NB4 (cell line): ENCODE measurements at regions not wholly inside any gene's neighbourhood (a gene's known extent, or its start where the extent isn't known, plus 50 kb on each side); places are given as distances from the start of the nearest gene placed in this dataset.

Experiments used
- DNase-seq: peaks from one replicate; pipeline ENCODE4 v3.0.0; 2010; ENCODE audit warnings: low read depth
- H3K4me3 ChIP-seq: one replicate; pipeline ENCODE4 v1.5.1; 2011; ENCODE audit warnings: mild to moderate bottlenecking, low read depth, low read length, moderate library complexity
- CTCF ChIP-seq: IDR thresholded peaks from one replicate; pipeline ENCODE4 v1.5.1; 2012; ENCODE audit warnings: low read depth, low read length
- MAX ChIP-seq: IDR thresholded peaks from 2 replicates; pipeline ENCODE4 v1.6.1; 2011; ENCODE audit warnings: low read depth, low read length
- MYC ChIP-seq: IDR thresholded peaks from 2 replicates; pipeline ENCODE4 v1.6.1; 2011; ENCODE audit warnings: low read depth, low read length
- POLR2A ChIP-seq: IDR thresholded peaks from 2 replicates; pipeline ENCODE4 v1.6.1; 2011; ENCODE audit warnings: mild to moderate bottlenecking; ENCODE audit not compliant: insufficient read length; ENCODE audit errors: extremely low read depth

GRCh38 chr20:23234311-23235078, 116.1 kb upstream of the NXT1 start:
- TF ChIP-seq MYC: no peak
- TF ChIP-seq POLR2A: no peak
- no peak for TF ChIP-seq CTCF
- TF ChIP-seq MAX: no peak
- DNase-seq: no peak

GRCh38 chr20:23233341-23233740, 117.2 kb upstream of the NXT1 start:
- no peak overlapping the region for H3K4me3 ChIP-seq
- no peak for DNase-seq
- TF ChIP-seq CTCF: no peak
- TF ChIP-seq MYC: no peak

More at GRCh38 chr20:23234311-23235078, 116.1 kb upstream of the NXT1 start:
- no peak overlapping the region for H3K4me3 ChIP-seq

GRCh38 chr20:23232679-23233308, 117.8 kb upstream of the NXT1 start:
- H3K4me3 ChIP-seq: no peak overlapping the region
- TF ChIP-seq CTCF (no peak), MYC (no peak), POLR2A (no peak), MAX (no peak)
- no peak for DNase-seq

- H3K4me3 ChIP-seq: no peak overlapping the region
- TF ChIP-seq CTCF (no peak), MAX (no peak), MYC (no peak), POLR2A (no peak)
- no peak for DNase-seq
These were observed 118.4 kb upstream of the NXT1 start for GRCh38 chr20:23232219-23232581.

GRCh38 chr20:23231561-23232218, 118.9 kb upstream of the NXT1 start:
- TF ChIP-seq POLR2A (no peak), MYC (no peak), MAX (no peak), CTCF (no peak)
- DNase-seq: no peak
- H3K4me3 ChIP-seq: no peak overlapping the region
